SK-N-SH (cell line): ENCODE measurements at regions not wholly inside any gene's neighbourhood (a gene's known extent, or its start where the extent isn't known, plus 50 kb on each side); places are given as distances from the start of the nearest gene placed in this dataset.

ENCODE experiments used
- CTCF ChIA-PET: fragments of 300-600, 350-600 bp; formaldehyde crosslinking; extraction: SDS; loops from one replicate; lab custom pipeline; 2021; lab: Yijun Ruan, JAX
- POLR2A ChIA-PET: fragments of 350-600 bp; sonication (Branson Sonifier 250); formaldehyde crosslinking; extraction: SDS; loops from one replicate; lab custom pipeline; 2020; ENCODE audit warnings: antibody characterized with exemption, inconsistent platforms; lab: Yijun Ruan, JAX
- DNase-seq: peaks from one replicate; pipeline ENCODE4 v3.0.0; 2012
- H2AFZ ChIP-seq: fragments of 200-600 bp; sonication (generic); 2 replicates; pipeline ENCODE4 v1.8.1; 2016; ENCODE audit warnings: antibody characterized with exemption, mild to moderate bottlenecking, low read depth
- H3F3A ChIP-seq: fragments of 200-600 bp; sonication (generic); replicated peaks from 2 replicates; pipeline ENCODE3; 2016; ENCODE audit warnings: antibody characterized with exemption, mild to moderate bottlenecking; ENCODE audit not compliant: insufficient read depth
- H3K27ac ChIP-seq, 2 experiments: fragments of 200-500 bp in 1 of 2; fragments of 200-600 bp in 1 of 2; sonication (Bioruptor generic) in 1 of 2; sonication (generic), shearing (Covaris generic) in 1 of 2; 2 replicates each; pipeline versions ENCODE4 v1.5.1 to v1.6.1; 2014 to 2016; ENCODE audit warnings: low read depth in 2 of 2, inconsistent platforms in 1 of 2, low read length in 1 of 2, mild to moderate bottlenecking in 1 of 2, mixed read lengths in 1 of 2
- H3K27me3 ChIP-seq: fragments of 200-600 bp; sonication (generic), shearing (Covaris generic); 2 replicates; pipeline ENCODE4 v1.6.1; 2016; ENCODE audit warnings: mixed run types; ENCODE audit not compliant: insufficient read depth
- H3K36me3 ChIP-seq, 2 experiments: fragments of 200-500 bp in 1 of 2; fragments of 200-600 bp in 1 of 2; sonication (Bioruptor generic) in 1 of 2; sonication (generic) in 1 of 2; replicated peaks in 1 of 2; 2 replicates each; pipeline versions ENCODE3 to v1.5.1; 2014 to 2016; ENCODE audit warnings: low read length in 1 of 2, mild to moderate bottlenecking in 1 of 2; ENCODE audit not compliant: insufficient read depth in 2 of 2, control insufficient read depth in 1 of 2
- H3K4me1 ChIP-seq, 2 experiments: fragments of 200-500 bp in 1 of 2; fragments of 200-600 bp in 1 of 2; sonication (Bioruptor generic) in 1 of 2; sonication (generic), shearing (Covaris generic) in 1 of 2; 2 replicates each; pipeline versions ENCODE4 v1.5.1 to v1.6.1; 2014 to 2016; ENCODE audit warnings: low read depth in 1 of 2, low read length in 1 of 2, mixed run types in 1 of 2; ENCODE audit not compliant: insufficient read depth in 2 of 2, control insufficient read depth in 1 of 2
- H3K4me2 ChIP-seq: fragments of 200-600 bp; sonication (generic), shearing (Covaris generic); 2 replicates; pipeline ENCODE4 v1.6.1; 2017; ENCODE audit warnings: mixed run types
- H3K4me3 ChIP-seq, 2 experiments: fragments of 200-500 bp in 1 of 2; fragments of 200-600 bp in 1 of 2; sonication (Bioruptor generic) in 1 of 2; sonication (generic), shearing (Covaris generic) in 1 of 2; 2 replicates each; pipeline versions ENCODE4 v1.5.1 to v1.8.1; 2014 to 2016; ENCODE audit warnings: low read depth in 2 of 2, inconsistent platforms in 1 of 2, low read length in 1 of 2, mild to moderate bottlenecking in 1 of 2, mixed read lengths in 1 of 2, moderate library complexity in 1 of 2
- H3K79me2 ChIP-seq: fragments of 200-600 bp; sonication (generic); 2 replicates; pipeline ENCODE4 v1.8.1; 2017; ENCODE audit warnings: mild to moderate bottlenecking; ENCODE audit not compliant: insufficient read depth
- H3K9ac ChIP-seq: fragments of 200-600 bp; sonication (generic); 2 replicates; pipeline ENCODE4 v1.6.1; 2017; ENCODE audit warnings: mixed run types
- H3K9me2 ChIP-seq: fragments of 200-600 bp; sonication (generic); 2 replicates; pipeline ENCODE4 v1.6.1; 2017; ENCODE audit warnings: mixed run types
- H3K9me3 ChIP-seq: fragments of 200-600 bp; sonication (generic); 2 replicates; pipeline ENCODE4 v1.6.1; 2017; ENCODE audit warnings: mixed run types, mild to moderate bottlenecking, moderate library complexity
- H4K20me1 ChIP-seq: fragments of 200-600 bp; sonication (generic); 2 replicates; pipeline ENCODE4 v1.6.1; 2017; ENCODE audit warnings: mild to moderate bottlenecking, mixed run types; ENCODE audit not compliant: insufficient read depth
- EZH2phosphoT487 ChIP-seq: fragments of 200-600 bp; sonication (generic); IDR thresholded peaks from 2 replicates; pipeline ENCODE4 v1.6.1; 2017; ENCODE audit warnings: low read depth, mixed run types, mild to moderate bottlenecking, antibody characterized with exemption, moderate library complexity, borderline replicate concordance
- FOXJ3 ChIP-seq: sonication (generic); formaldehyde crosslinking; IDR thresholded peaks from 2 replicates; pipeline ENCODE4 v1.5.1; 2020; ENCODE audit warnings: mild to moderate bottlenecking, missing genetic modification reagents
- GABPA ChIP-seq: IDR thresholded peaks from 2 replicates; pipeline ENCODE4 v1.4.0; 2012; ENCODE audit warnings: low read depth, mild to moderate bottlenecking
- GATA2 ChIP-seq: sonication (generic); formaldehyde crosslinking; IDR thresholded peaks from 2 replicates; pipeline ENCODE4 v1.5.0; 2020; ENCODE audit warnings: mild to moderate bottlenecking, missing genetic modification reagents
- MEF2A ChIP-seq: IDR thresholded peaks from 2 replicates; pipeline ENCODE4 v1.4.0; 2012; ENCODE audit warnings: low read depth, borderline replicate concordance
- RXRA ChIP-seq: IDR thresholded peaks from 2 replicates; pipeline ENCODE4 v1.4.0; 2012; ENCODE audit warnings: low read depth, mild to moderate bottlenecking, borderline replicate concordance
- SIN3A ChIP-seq: IDR thresholded peaks from 2 replicates; pipeline ENCODE4 v1.6.1; 2012; ENCODE audit warnings: low read depth, mild to moderate bottlenecking, low read length, moderate library complexity, borderline replicate concordance
- SMC3 ChIP-seq: IDR thresholded peaks from 2 replicates; pipeline ENCODE4 v1.6.1; 2012; ENCODE audit warnings: low read depth, low read length, improper control_type of control experiment
- TAF1 ChIP-seq: IDR thresholded peaks from 2 replicates; pipeline ENCODE4 v1.6.1; 2012; ENCODE audit warnings: low read depth, mild to moderate bottlenecking, low read length, moderate library complexity, borderline replicate concordance
- TEAD4 ChIP-seq: IDR thresholded peaks from 2 replicates; pipeline ENCODE4 v1.4.0; 2012; ENCODE audit warnings: mild to moderate bottlenecking, borderline replicate concordance; ENCODE audit not compliant: insufficient read depth
- WGBS: methylation state at CpG from one replicate; pipeline ENCODE4 v1.1.6; 2017; ENCODE audit warnings: low lambda C conversion rate; 5-methylcytosine and 5-hydroxymethylcytosine counted together
- TF ChIP-seq, protein P1 (sequence below): IDR thresholded peaks from 2 replicates; pipeline ENCODE4 v1.4.0; 2012; ENCODE audit warnings: low read depth, borderline replicate concordance
- TF ChIP-seq, protein P2 (sequence below): IDR thresholded peaks from 2 replicates; pipeline ENCODE4 v1.4.0; 2012; ENCODE audit warnings: low read depth
- TF ChIP-seq, protein P3 (sequence below): IDR thresholded peaks from 2 replicates; pipeline ENCODE4 v1.6.1; 2012; ENCODE audit warnings: mild to moderate bottlenecking, low read depth, low read length, moderate library complexity

DNA sequence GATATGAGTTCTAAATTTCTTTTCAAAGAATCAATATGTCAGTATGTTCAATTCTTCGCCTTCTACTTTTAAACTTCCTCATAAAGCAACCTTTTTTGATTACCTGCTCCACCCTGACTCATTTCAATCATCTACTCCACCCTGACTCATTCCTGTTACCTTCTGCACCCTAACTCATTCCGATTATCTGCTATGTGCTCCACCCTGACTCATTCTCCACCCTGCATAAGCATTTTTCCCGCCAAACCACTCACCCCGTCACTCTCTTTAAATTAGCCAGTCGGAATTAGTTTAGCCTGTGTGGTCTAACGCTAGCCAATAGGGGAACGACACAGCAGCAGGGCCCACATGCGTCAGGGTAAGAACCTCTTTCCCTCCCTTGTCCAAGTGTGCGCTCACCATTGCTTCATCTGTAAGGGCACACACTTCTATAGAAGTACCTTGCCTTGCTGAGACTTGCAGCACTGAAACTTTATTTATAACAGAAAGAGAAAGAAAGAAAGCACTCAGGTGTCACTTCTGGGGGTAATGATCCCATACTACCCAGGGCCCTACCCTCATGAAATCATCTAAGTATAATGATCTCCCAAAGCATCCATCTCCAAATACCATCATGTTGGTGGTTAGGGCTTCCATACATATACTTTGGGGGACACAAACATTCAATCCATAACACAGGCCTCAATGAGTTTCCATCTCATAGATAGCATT, 875.2 kb downstream of the RAPGEF2 start:
- CTCF ChIA-PET: no interaction called here
- H4K20me1 ChIP-seq: no peaks in the 10 kb centered on the region
- H3K4me3 ChIP-seq: no peak overlapping the region
- no peaks in the 10 kb centered on the region for H3K9me2 ChIP-seq
- no peak for DNase-seq
- H3K27ac ChIP-seq: no peak overlapping the region
- H3K9ac ChIP-seq: no peak overlapping the region
- H3K36me3 ChIP-seq: no peaks in the 10 kb centered on the region
- H3K4me2 ChIP-seq: no peak overlapping the region
- 42% methylated on average over 9 of the region's 9 CpGs for WGBS
- no peaks in the 10 kb centered on the region for H3K4me1 ChIP-seq
- TF ChIP-seq SMC3 (no peak), RXRA (no peak), GATA2 (CRISPR knock-in tag) (no peak), MEF2A (no peak), SIN3A (no peak), EZH2phosphoT487 (no peak), GABPA (no peak)
- TF ChIP-seq, all 33 proteins: peak for 0
- no peak overlapping the region for H2AFZ ChIP-seq
- POLR2A ChIA-PET: no interaction called here
- H3K79me2 ChIP-seq: no peaks in the 10 kb centered on the region
- no peaks in the 10 kb centered on the region for H3F3A ChIP-seq
- H3K9me3 ChIP-seq: no peaks in the 10 kb centered on the region
- no peaks in the 10 kb centered on the region for H3K27me3 ChIP-seq

DNA sequence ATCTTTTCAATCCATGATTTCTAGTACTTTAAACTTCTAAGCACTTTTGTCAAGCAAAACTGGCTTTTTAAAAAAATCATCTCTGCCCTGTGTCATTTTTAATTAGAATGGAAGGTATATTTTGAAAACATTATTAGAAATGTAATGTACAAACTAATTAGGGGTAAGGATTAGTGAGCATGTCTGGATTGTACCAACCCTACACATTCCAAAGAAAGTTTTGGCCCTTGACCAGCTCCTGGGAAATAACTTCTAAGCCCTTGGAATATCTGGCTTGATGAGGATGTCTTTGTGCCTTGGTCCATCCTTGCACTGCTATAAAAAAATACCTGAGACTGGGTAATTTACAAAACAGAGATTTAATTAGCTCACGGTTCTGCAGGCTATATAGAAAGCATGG, 876.5 kb downstream of the RAPGEF2 start:
- no peak overlapping the region for H3K4me2 ChIP-seq
- H2AFZ ChIP-seq: no peak overlapping the region
- no peaks in the 10 kb centered on the region for H3K79me2 ChIP-seq
- H3K9me2 ChIP-seq: no peaks in the 10 kb centered on the region
- TF ChIP-seq SIN3A (no peak), TAF1 (no peak), TEAD4 (no peak), EZH2phosphoT487 (no peak), FOXJ3 (CRISPR knock-in tag) (no peak)
- TF ChIP-seq, protein P1, sequence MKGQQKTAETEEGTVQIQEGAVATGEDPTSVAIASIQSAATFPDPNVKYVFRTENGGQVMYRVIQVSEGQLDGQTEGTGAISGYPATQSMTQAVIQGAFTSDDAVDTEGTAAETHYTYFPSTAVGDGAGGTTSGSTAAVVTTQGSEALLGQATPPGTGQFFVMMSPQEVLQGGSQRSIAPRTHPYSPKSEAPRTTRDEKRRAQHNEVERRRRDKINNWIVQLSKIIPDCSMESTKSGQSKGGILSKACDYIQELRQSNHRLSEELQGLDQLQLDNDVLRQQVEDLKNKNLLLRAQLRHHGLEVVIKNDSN: no peak
- TF ChIP-seq, all 33 proteins: peak for 0
- Histone ChIP-seq H3K9ac (no peak overlapping the region), H3K27ac (no peak overlapping the region), H3K4me3 (no peak overlapping the region), H3K9me3 (no peaks in the 10 kb centered on the region), H3F3A (no peaks in the 10 kb centered on the region), H3K36me3 (no peaks in the 10 kb centered on the region), H4K20me1 (no peaks in the 10 kb centered on the region), H3K27me3 (no peaks in the 10 kb centered on the region), H3K4me1 (no peaks in the 10 kb centered on the region)
- DNase-seq: no peak
- ChIA-PET POLR2A (no interaction called here), CTCF (interaction anchor here (1.3 kb wide), 1 partner anchor 9 kb away, joined by 3 read pairs; no protein-coding TSS in a partner anchor)
- 35% methylated on average over 1 of the region's 1 CpG for WGBS

DNA sequence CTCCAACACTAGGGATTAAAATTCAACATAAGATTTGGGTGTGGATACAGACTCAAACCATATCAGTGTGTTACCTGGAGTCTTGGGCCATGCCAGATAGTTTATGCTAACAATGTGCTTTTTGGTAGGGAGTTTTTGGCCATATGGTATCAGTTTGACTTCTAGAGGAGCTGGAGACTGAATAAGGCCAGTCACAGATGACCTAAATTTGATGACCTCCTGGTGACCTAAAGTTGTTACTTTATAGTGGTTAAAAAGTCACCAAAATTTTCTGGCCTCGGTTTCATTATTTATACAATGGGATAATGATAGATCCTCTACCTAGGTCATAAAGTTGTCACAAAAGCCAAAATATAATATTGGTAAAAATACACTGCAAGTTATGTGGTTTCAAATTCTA, 877.1 kb downstream of the RAPGEF2 start:
- H3F3A ChIP-seq: no peaks in the 10 kb centered on the region
- no peaks in the 10 kb centered on the region for H3K4me1 ChIP-seq
- no peak overlapping the region for H3K4me2 ChIP-seq
- no peak overlapping the region for H3K4me3 ChIP-seq
- H2AFZ ChIP-seq: no peak overlapping the region
- H3K36me3 ChIP-seq: no peaks in the 10 kb centered on the region
- no peak overlapping the region for H3K27ac ChIP-seq
- DNase-seq: no peak
- no peaks in the 10 kb centered on the region for H3K27me3 ChIP-seq
- H4K20me1 ChIP-seq: no peaks in the 10 kb centered on the region
- no peaks in the 10 kb centered on the region for H3K9me3 ChIP-seq
- no peaks in the 10 kb centered on the region for H3K79me2 ChIP-seq
- TF ChIP-seq SIN3A: no peak
- TF ChIP-seq, protein P1: no peak
- TF ChIP-seq, protein P2, sequence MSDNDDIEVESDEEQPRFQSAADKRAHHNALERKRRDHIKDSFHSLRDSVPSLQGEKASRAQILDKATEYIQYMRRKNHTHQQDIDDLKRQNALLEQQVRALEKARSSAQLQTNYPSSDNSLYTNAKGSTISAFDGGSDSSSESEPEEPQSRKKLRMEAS: no peak
- TF ChIP-seq, protein P3, sequence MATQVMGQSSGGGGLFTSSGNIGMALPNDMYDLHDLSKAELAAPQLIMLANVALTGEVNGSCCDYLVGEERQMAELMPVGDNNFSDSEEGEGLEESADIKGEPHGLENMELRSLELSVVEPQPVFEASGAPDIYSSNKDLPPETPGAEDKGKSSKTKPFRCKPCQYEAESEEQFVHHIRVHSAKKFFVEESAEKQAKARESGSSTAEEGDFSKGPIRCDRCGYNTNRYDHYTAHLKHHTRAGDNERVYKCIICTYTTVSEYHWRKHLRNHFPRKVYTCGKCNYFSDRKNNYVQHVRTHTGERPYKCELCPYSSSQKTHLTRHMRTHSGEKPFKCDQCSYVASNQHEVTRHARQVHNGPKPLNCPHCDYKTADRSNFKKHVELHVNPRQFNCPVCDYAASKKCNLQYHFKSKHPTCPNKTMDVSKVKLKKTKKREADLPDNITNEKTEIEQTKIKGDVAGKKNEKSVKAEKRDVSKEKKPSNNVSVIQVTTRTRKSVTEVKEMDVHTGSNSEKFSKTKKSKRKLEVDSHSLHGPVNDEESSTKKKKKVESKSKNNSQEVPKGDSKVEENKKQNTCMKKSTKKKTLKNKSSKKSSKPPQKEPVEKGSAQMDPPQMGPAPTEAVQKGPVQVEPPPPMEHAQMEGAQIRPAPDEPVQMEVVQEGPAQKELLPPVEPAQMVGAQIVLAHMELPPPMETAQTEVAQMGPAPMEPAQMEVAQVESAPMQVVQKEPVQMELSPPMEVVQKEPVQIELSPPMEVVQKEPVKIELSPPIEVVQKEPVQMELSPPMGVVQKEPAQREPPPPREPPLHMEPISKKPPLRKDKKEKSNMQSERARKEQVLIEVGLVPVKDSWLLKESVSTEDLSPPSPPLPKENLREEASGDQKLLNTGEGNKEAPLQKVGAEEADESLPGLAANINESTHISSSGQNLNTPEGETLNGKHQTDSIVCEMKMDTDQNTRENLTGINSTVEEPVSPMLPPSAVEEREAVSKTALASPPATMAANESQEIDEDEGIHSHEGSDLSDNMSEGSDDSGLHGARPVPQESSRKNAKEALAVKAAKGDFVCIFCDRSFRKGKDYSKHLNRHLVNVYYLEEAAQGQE: no peak
- TF ChIP-seq GATA2 (CRISPR knock-in tag): no peak
- 11% methylated on average over 1 of the region's 1 CpG for WGBS
- no peaks in the 10 kb centered on the region for H3K9me2 ChIP-seq
- no peak overlapping the region for H3K9ac ChIP-seq
- CTCF ChIA-PET: interaction anchor here (1.3 kb wide), 1 partner anchor 9 kb away, joined by 3 read pairs; no protein-coding TSS in a partner anchor
- POLR2A ChIA-PET: no interaction called here
